ENCODE measurements at regions not wholly inside any gene's neighbourhood (a gene's known extent, or its start where the extent isn't known, plus 50 kb on each side); places are given as distances from the start of the nearest gene placed in this dataset.
A peak's percentile ranks its signal among the peaks of the same experiment; 100 is the strongest.

DNA sequence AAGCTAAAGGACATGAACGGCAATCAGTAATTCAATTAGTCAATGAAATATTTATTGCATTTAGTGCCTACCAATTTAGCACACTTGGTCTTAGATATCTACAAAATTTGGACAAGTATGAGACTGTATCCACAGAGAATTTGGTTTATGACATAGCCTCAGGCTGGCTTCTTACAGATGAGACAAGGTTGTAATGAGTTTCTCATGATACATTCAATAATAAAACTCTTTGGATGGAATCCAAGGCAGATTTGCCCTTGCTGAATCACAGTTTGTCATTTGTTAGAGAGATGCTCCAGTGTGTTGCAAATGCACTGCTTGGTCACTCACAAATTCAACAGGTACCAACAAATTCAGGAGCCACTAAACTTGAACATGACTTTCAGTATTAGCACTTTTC lies 162.5 kb downstream of the GPR37 start:
- intact Hi-C loops (cut with DNase I), result no loop called here
- 80 to 94% methylated on average over 1 of the region's 1 CpG for WGBS, 2 donors

DNA sequence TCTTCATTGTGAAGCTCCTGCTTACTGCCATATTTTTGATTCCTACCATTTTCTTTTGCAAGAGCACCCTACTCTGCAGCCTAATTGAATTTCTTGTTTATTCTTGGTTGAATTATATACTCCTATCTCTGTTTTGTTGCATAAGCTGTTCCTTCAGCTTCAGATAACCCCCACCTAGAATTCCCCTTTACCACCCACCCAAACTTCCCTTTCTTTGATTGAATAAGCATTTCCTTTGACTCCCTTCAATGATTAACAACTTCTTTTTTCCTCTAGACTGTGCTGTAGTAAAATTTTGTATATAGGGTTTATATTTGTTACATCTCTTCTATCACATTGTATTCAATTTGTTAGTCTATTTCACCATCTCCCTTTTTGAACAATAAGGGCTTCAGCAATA lies 168.1 kb downstream of the GPR37 start:
- no peak for ATAC-seq (ENCODE audit: low FRiP score)
- DNase-seq, result no peak
- intact Hi-C loops (cut with DNase I), result no loop called here
- Histone ChIP-seq H3K4me1 (ENCODE audit: control insufficient read depth in 1 of 2, insufficient read depth in 2 of 2, low read length in 2 of 2) (no peaks in the 10 kb centered on the region), H3K9me3 (ENCODE audit: control insufficient read depth, low read length) (no peaks in the 10 kb centered on the region), H3K36me3 (ENCODE audit: control insufficient read depth in 1 of 2, insufficient read depth in 2 of 2, low read length in 1 of 2) (no peaks in the 10 kb centered on the region), H3K27me3 (ENCODE audit: control insufficient read depth in 1 of 2, insufficient read depth in 2 of 2, low read length in 1 of 2) (no peaks in the 10 kb centered on the region), H3K27ac (ENCODE audit: low read depth in 1 of 2, low read length in 2 of 2) (no peak overlapping the region), H3K4me3 (ENCODE audit: low read length in 2 of 2) (no peak overlapping the region)

More for the DNA sequence above, 162.5 kb downstream of the GPR37 start:
- no peaks in the 10 kb centered on the region for H3K36me3 ChIP-seq (ENCODE audit: control insufficient read depth in 1 of 2, insufficient read depth in 2 of 2, low read length in 1 of 2)
- DNase-seq (no peak), ATAC-seq (ENCODE audit: low FRiP score) (no peak)
- H3K4me1 ChIP-seq (ENCODE audit: control insufficient read depth in 1 of 2, insufficient read depth in 2 of 2, low read length in 2 of 2), result no peaks in the 10 kb centered on the region
- no peaks in the 10 kb centered on the region for H3K9me3 ChIP-seq (ENCODE audit: control insufficient read depth, low read length)
- no peaks in the 10 kb centered on the region for H3K27me3 ChIP-seq (ENCODE audit: control insufficient read depth in 1 of 2, insufficient read depth in 2 of 2, low read length in 1 of 2)
- H3K27ac ChIP-seq (ENCODE audit: low read depth in 1 of 2, low read length in 2 of 2), result no peak overlapping the region
- H3K4me3 ChIP-seq (ENCODE audit: low read length in 2 of 2), result no peak overlapping the region

DNA sequence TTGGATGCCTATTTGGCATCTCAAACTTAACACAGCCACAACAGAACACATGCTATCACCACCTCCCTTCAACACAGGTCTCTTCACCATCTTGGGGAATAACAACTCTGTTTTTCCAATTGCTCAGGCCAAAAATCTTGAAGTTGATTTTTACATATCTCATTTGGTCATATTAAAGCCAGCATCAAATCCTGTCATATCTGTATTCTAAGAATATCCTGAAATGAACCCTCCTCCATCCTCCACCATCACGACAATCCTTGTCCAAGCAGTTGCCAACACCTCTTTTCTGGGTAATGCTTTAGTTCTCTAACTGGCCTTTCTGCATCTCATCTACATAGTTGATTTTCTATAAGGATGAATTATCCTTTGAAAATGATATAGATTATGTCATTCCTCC lies 168.7 kb downstream of the GPR37 start:
- WGBS, 2 donors, result 68 to 73% methylated on average over 1 of the region's 1 CpG
- intact Hi-C loops (cut with DNase I), result no loop called here
- no peak for DNase-seq
- no peak overlapping the region for H3K4me3 ChIP-seq (ENCODE audit: low read length in 2 of 2)
- H3K9me3 ChIP-seq (ENCODE audit: control insufficient read depth, low read length), result no peaks in the 10 kb centered on the region
- H3K27me3 ChIP-seq (ENCODE audit: control insufficient read depth in 1 of 2, insufficient read depth in 2 of 2, low read length in 1 of 2), result no peaks in the 10 kb centered on the region
- H3K27ac ChIP-seq (ENCODE audit: low read depth in 1 of 2, low read length in 2 of 2), result no peak overlapping the region
- no peak for ATAC-seq (ENCODE audit: low FRiP score)
- no peaks in the 10 kb centered on the region for H3K36me3 ChIP-seq (ENCODE audit: control insufficient read depth in 1 of 2, insufficient read depth in 2 of 2, low read length in 1 of 2)
- H3K4me1 ChIP-seq (ENCODE audit: control insufficient read depth in 1 of 2, insufficient read depth in 2 of 2, low read length in 2 of 2), result no peaks in the 10 kb centered on the region

GRCh38 chr7:124590814-124591213 lies 174.8 kb downstream of the GPR37 start:
- no peaks in the 10 kb centered on the region for H3K36me3 ChIP-seq (ENCODE audit: control insufficient read depth in 1 of 2, insufficient read depth in 2 of 2, low read length in 1 of 2)
- no peaks in the 10 kb centered on the region for H3K27me3 ChIP-seq (ENCODE audit: control insufficient read depth in 1 of 2, insufficient read depth in 2 of 2, low read length in 1 of 2)
- H3K4me3 ChIP-seq (ENCODE audit: low read length in 2 of 2), result no peak overlapping the region
- H3K4me1 ChIP-seq (ENCODE audit: control insufficient read depth in 1 of 2, insufficient read depth in 2 of 2, low read length in 2 of 2), result no peaks in the 10 kb centered on the region
- intact Hi-C loops (cut with DNase I), result no loop called here
- 92 to 97% methylated on average over 2 of the region's 2 CpGs for WGBS, 2 donors
- DNase-seq (no peak), ATAC-seq (ENCODE audit: low FRiP score) (no peak)
- H3K9me3 ChIP-seq (ENCODE audit: control insufficient read depth, low read length), result no peaks in the 10 kb centered on the region
- H3K27ac ChIP-seq (ENCODE audit: low read depth in 1 of 2, low read length in 2 of 2), result no peak overlapping the region

- Histone ChIP-seq H3K4me1 (ENCODE audit: control insufficient read depth in 1 of 2, insufficient read depth in 2 of 2, low read length in 2 of 2) (no peaks in the 10 kb centered on the region), H3K27me3 (ENCODE audit: control insufficient read depth in 1 of 2, insufficient read depth in 2 of 2, low read length in 1 of 2) (no peaks in the 10 kb centered on the region), H3K4me3 (ENCODE audit: low read length in 2 of 2) (no peak overlapping the region), H3K27ac (ENCODE audit: low read depth in 1 of 2, low read length in 2 of 2) (no peak overlapping the region), H3K36me3 (ENCODE audit: control insufficient read depth in 1 of 2, insufficient read depth in 2 of 2, low read length in 1 of 2) (no peaks in the 10 kb centered on the region), H3K9me3 (ENCODE audit: control insufficient read depth, low read length) (no peaks in the 10 kb centered on the region)
- ATAC-seq (ENCODE audit: low FRiP score), result no peak
- 84% methylated on average over 2 of the region's 2 CpGs for WGBS, 2 donors
- intact Hi-C loops (cut with DNase I), result no loop called here
- no peak for DNase-seq
Observed at GRCh38 chr7:124577256-124577655, 188.3 kb downstream of the GPR37 start.

GRCh38 chr7:124575176-124575575 lies 190.4 kb downstream of the GPR37 start:
- Histone ChIP-seq H3K27me3 (ENCODE audit: control insufficient read depth in 1 of 2, insufficient read depth in 2 of 2, low read length in 1 of 2) (no peaks in the 10 kb centered on the region), H3K36me3 (ENCODE audit: control insufficient read depth in 1 of 2, insufficient read depth in 2 of 2, low read length in 1 of 2) (no peaks in the 10 kb centered on the region), H3K9me3 (ENCODE audit: control insufficient read depth, low read length) (no peaks in the 10 kb centered on the region), H3K27ac (ENCODE audit: low read depth in 1 of 2, low read length in 2 of 2) (no peak overlapping the region), H3K4me1 (ENCODE audit: control insufficient read depth in 1 of 2, insufficient read depth in 2 of 2, low read length in 2 of 2) (no peaks in the 10 kb centered on the region), H3K4me3 (ENCODE audit: low read length in 2 of 2) (no peak overlapping the region)
- ATAC-seq (ENCODE audit: low FRiP score) (no peak), DNase-seq (no peak)
- WGBS, 2 donors, result 85 to 87% methylated on average over 3 of the region's 3 CpGs
- intact Hi-C loops (cut with DNase I), result no loop called here

- H3K27ac ChIP-seq (ENCODE audit: low read depth in 1 of 2, low read length in 2 of 2), result no peak overlapping the region
- DNase-seq, result no peak
- H3K9me3 ChIP-seq (ENCODE audit: control insufficient read depth, low read length), result no peaks in the 10 kb centered on the region
- no peaks in the 10 kb centered on the region for H3K27me3 ChIP-seq (ENCODE audit: control insufficient read depth in 1 of 2, insufficient read depth in 2 of 2, low read length in 1 of 2)
- intact Hi-C loops (cut with DNase I), result no loop called here
- peaks cover 0 to 2% of the 10 kb centered on the region in 2 donors for H3K4me1 ChIP-seq (ENCODE audit: control insufficient read depth in 1 of 2, insufficient read depth in 2 of 2, low read length in 2 of 2)
- H3K4me3 ChIP-seq (ENCODE audit: low read length in 2 of 2), result no peak overlapping the region
- 81 to 83% methylated on average over 2 of the region's 2 CpGs for WGBS, 2 donors
- H3K36me3 ChIP-seq (ENCODE audit: control insufficient read depth in 1 of 2, insufficient read depth in 2 of 2, low read length in 1 of 2), result no peaks in the 10 kb centered on the region
- ATAC-seq (ENCODE audit: low FRiP score), result no peak
Observed at GRCh38 chr7:124570558-124570957, 195.0 kb downstream of the GPR37 start.

- Histone ChIP-seq H3K9me3 (ENCODE audit: control insufficient read depth, low read length) (no peaks in the 10 kb centered on the region), H3K36me3 (ENCODE audit: control insufficient read depth in 1 of 2, insufficient read depth in 2 of 2, low read length in 1 of 2) (no peaks in the 10 kb centered on the region), H3K4me3 (ENCODE audit: low read length in 2 of 2) (no peak overlapping the region), H3K27ac (ENCODE audit: low read depth in 1 of 2, low read length in 2 of 2) (no peak overlapping the region), H3K4me1 (ENCODE audit: control insufficient read depth in 1 of 2, insufficient read depth in 2 of 2, low read length in 2 of 2) (peaks cover 0 to 2% of the 10 kb centered on the region in 2 donors), H3K27me3 (ENCODE audit: control insufficient read depth in 1 of 2, insufficient read depth in 2 of 2, low read length in 1 of 2) (no peaks in the 10 kb centered on the region)
- DNase-seq (peak in 1 of 2 donors; percentile 35), ATAC-seq (ENCODE audit: low FRiP score) (no peak)
- intact Hi-C loops (cut with DNase I), result no loop called here
- WGBS, 2 donors, result 40 to 42% methylated on average over 5 of the region's 5 CpGs
Observed at GRCh38 chr7:124566583-124566982, 199.0 kb downstream of the GPR37 start.

DNA sequence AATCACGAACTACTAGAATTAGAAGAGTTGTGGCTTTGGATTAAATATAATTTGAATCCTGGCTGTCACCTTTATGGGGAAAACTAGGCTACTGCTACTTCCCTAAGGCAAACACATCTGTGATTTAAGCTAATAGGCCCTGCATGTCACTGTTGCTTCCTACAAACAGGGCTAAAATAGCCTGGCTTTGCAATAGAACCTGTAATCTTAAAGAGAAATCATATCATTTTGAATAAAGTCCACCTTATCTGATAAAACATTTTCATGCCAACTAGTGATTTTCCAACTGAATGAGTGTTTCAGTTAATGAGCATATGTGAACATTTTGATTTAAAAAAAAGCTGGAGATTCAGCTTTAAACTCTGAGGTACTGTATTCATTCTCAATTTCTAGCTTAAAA lies 208.0 kb downstream of the GPR37 start:
- DNase-seq (no peak), ATAC-seq (ENCODE audit: low FRiP score) (no peak)
- intact Hi-C loops (cut with DNase I), result no loop called here
- 86 to 91% methylated on average over 1 of the region's 1 CpG for WGBS, 2 donors
- Histone ChIP-seq H3K27ac (ENCODE audit: low read depth in 1 of 2, low read length in 2 of 2) (no peak overlapping the region), H3K36me3 (ENCODE audit: control insufficient read depth in 1 of 2, insufficient read depth in 2 of 2, low read length in 1 of 2) (no peaks in the 10 kb centered on the region), H3K27me3 (ENCODE audit: control insufficient read depth in 1 of 2, insufficient read depth in 2 of 2, low read length in 1 of 2) (no peaks in the 10 kb centered on the region), H3K9me3 (ENCODE audit: control insufficient read depth, low read length) (no peaks in the 10 kb centered on the region), H3K4me3 (ENCODE audit: low read length in 2 of 2) (no peak overlapping the region), H3K4me1 (ENCODE audit: control insufficient read depth in 1 of 2, insufficient read depth in 2 of 2, low read length in 2 of 2) (no peaks in the 10 kb centered on the region)
